CD4-positive, alpha-beta T cell treated with Interleukin-10 for 1 hour (primary cell): ENCODE measurements at regions not wholly inside any gene's neighbourhood (a gene's known extent, or its start where the extent isn't known, plus 50 kb on each side); places are given as distances from the start of the nearest gene placed in this dataset.

Experiments
- DNase-seq: peaks from one replicate; pipeline ENCODE4 v3.0.0-alpha.2; 2020

GRCh38 chr4:11615601-11616000 is 186.9 kb upstream of the HS3ST1 start:
- no peak for DNase-seq

GRCh38 chr4:11614426-11614825 is 185.7 kb upstream of the HS3ST1 start:
- no peak for DNase-seq

GRCh38 chr4:11611868-11612267 is 183.2 kb upstream of the HS3ST1 start:
- DNase-seq: no peak

DNA sequence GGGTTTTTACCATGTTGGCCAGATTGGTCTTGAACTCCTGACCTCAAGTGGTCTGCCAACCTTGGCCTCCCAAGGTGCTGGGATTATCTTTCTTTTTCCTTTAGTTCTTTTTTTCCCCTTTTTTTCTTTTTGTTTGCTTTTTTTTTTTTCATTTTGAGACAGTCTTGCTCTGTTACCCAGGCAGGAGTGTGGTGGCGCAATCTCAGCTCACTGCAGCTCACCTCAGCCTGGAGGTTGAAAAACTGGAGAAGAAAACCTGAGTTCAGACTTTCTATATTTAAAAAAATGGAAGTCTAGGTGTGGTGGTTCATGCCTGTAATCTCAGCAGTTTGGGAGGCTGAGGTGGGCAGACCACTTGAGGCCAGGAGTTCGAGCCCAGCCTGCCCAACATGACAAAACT is 181.1 kb upstream of the HS3ST1 start:
- no peak for DNase-seq

DNA sequence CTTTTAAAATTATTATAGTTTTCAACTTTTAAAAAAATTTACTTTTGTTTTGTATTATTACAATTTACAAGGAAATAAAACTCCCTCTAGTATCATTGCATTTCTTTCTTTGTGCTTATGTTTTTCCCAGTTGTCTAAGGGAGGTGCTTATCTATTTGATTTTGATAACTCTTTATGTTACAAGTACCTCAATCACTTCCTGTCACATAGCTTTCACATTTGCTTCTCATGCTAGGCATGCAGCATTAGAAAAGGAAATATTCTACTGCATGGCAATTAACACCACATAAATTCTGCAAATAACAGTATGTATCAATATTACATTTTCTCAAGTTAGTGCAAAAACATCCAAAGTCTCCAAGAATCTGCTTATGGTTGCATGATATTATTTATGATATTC is 180.3 kb upstream of the HS3ST1 start:
- no peak for DNase-seq

- no peak for DNase-seq
These were observed 177.4 kb upstream of the HS3ST1 start for GRCh38 chr4:11606078-11606477.

GRCh38 chr4:11605597-11605996 is 176.9 kb upstream of the HS3ST1 start:
- no peak for DNase-seq

GRCh38 chr4:11604821-11605220 is 176.1 kb upstream of the HS3ST1 start:
- no peak for DNase-seq

- DNase-seq: no peak
These were observed 175.0 kb upstream of the HS3ST1 start for GRCh38 chr4:11603591-11604194.

DNA sequence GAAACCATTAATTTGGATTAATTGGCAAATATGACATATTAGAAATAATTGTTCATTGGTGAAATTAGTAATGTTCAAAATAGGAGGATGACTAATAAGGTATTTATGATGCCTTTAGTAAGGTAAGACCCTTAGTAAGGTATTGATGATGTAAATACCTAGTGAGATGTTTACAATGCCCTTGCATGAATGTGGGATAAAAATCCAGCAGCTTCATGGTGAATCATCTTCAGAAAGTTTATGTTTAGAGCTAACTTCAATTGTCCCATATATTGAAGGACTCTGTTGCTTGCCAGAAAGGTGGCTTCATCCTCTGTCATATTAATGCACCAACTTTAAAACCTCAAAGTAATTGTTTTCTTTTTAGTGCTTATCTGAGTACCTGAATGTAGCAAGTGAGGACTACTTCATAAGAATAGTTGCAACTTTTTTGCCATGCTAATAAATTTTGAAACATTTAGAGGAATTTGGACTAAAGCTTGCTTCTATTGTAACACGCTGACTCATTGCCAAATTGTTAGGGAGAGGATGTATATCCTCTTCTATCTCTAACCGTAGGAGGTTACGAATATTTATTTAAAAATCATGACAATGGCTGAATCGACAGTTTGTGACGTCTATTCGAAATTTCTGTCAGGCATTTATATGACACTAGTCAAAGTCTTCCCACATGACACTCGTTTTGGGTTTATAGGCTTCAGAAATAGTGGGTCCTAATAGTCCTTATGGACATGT is 174.1 kb upstream of the HS3ST1 start:
- no peak for DNase-seq

- DNase-seq: no peak
These were observed 170.4 kb upstream of the HS3ST1 start for GRCh38 chr4:11599064-11599463.

DNA sequence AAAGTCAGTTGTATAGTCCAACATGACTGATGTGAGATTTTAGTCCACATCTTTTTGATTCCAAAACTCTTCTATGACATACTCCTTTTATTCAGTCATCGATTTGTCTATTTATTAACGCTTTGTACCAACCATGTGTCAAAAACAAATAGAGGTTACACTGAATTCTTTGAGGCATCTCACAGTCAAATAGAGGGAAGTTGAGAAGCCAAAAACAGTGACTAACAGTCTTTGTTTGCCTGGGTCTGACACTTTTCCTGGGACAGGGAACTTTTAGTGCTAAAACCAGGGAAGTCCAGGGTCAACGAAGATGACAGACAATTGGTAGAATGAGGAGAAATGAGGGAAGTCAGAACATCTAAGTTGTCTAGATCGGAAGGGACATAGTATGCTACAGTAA is 169.9 kb upstream of the HS3ST1 start:
- DNase-seq: no peak

DNA sequence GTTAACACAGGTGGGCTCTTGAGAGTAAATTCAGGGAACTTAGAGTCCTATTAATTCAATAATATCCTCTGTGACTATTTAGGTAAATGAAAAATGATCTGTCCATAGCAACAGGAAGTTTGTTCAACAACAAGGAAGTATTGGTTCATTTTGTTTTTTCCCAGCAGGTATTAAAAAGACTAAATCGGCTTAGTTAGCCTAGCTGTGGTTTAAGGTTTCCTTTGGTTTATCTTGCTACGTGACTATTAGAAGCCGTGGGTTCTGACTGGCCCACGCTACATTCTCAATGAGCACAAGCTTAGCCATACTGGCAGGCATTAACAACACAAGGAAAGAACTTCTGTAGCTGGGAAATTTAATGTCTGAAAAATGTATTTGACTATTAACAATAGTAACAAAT is 168.8 kb upstream of the HS3ST1 start:
- DNase-seq: no peak

GRCh38 chr4:11596989-11597388 is 168.3 kb upstream of the HS3ST1 start:
- DNase-seq: no peak

DNA sequence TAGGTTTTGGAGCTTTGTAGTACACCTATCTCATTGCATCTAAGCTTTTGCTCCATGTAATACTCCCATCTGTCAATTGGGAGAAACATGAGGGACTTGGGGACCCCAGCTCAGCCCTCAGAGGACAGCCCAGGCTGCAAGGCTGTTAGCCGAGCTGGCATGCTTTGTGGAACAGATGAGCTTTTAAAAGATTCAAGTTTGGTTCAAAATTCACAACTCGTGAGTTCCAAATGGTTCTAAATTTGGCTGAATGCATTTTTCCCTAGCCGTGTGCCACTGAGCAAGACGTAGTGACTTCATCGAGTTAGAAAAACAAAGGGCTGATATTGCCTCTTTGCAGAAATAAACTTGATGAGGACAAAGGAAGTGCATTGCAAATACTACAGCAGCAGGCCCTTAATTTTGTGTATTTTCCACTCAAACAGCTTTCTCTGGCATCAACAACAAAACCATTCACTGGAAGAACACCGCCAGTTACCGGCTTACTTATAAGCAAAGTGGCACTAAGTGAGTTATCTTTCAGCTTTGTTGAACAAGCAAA is 165.0 kb upstream of the HS3ST1 start:
- no peak for DNase-seq

DNA sequence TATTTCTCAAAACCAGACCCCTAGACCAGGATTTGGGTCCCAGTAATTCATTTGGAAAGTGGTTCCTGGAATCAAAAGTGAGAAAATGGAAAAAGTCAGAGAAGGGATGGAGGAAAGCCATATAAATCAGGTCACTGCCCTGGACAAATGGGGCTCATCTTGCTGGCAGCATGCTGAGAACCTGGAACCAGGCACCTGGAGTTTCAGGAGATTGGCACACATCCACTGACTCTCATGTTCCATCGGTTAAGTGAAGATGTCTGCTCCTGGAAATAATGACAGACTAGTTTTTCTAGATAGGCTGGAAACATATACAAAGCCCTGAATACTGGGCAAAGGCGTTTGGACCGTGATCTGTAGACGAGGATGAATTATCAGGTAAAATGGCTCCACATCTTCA is 163.6 kb upstream of the HS3ST1 start:
- DNase-seq: no peak

GRCh38 chr4:11590132-11590531 is 161.4 kb upstream of the HS3ST1 start:
- DNase-seq: no peak

- DNase-seq: no peak
These were observed 161.0 kb upstream of the HS3ST1 start for GRCh38 chr4:11589676-11590075.

GRCh38 chr4:11587797-11588196 is 159.1 kb upstream of the HS3ST1 start:
- no peak for DNase-seq

GRCh38 chr4:11585506-11585905 is 156.8 kb upstream of the HS3ST1 start:
- DNase-seq: no peak

GRCh38 chr4:11568511-11568910 is 139.8 kb upstream of the HS3ST1 start:
- DNase-seq: no peak

GRCh38 chr4:11566444-11567022 is 137.8 kb upstream of the HS3ST1 start:
- DNase-seq: no peak

- DNase-seq: no peak
These were observed 137.2 kb upstream of the HS3ST1 start for GRCh38 chr4:11565899-11566298.

DNA sequence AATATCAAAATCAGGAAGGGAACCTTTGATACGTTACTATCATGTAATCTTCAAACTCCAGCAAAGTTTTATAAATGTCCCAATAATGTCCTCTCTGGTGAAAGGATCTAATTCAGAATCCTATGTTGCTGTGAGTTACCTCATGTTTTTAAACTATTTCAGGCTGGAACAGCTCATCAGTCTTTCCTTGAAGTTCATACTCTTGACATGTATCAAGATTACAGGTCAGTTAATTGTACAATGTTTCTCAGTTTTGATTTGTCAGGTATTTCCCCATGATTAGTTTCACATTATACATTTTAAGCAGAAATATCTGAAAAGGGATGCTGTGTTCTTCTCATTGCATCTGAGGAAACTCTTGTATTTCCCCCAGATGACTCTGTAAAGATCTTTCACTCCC is 136.5 kb upstream of the HS3ST1 start:
- DNase-seq: no peak
